Ascending aorta (tissue), 2 donors: ENCODE measurements at regions not wholly inside any gene's neighbourhood (a gene's known extent, or its start where the extent isn't known, plus 50 kb on each side); places are given as distances from the start of the nearest gene placed in this dataset.

Experiments
- DNase-seq, 2 donors: peaks; one replicate each; pipeline ENCODE4 v3.0.0-alpha.2; 2019; ENCODE audit warnings: low spot score in 2 of 2
- H3K27ac ChIP-seq, 2 donors: fragments of 200-600 bp; sonication (generic); one replicate each; pipeline ENCODE4 v1.5.1; 2016 to 2017; ENCODE audit warnings: mild to moderate bottlenecking in 1 of 2
- H3K27me3 ChIP-seq: fragments of 200-600 bp; sonication (generic); one replicate; pipeline ENCODE4 v1.5.1; 2017
- H3K36me3 ChIP-seq, 2 donors: fragments of 200-600 bp; sonication (generic); one replicate each; pipeline ENCODE4 v1.5.1; 2016
- H3K4me1 ChIP-seq, 2 donors: fragments of 200-600 bp; sonication (generic); one replicate each; pipeline ENCODE4 v1.5.1; 2016 to 2017; ENCODE audit warnings: mild to moderate bottlenecking in 1 of 2
- H3K4me3 ChIP-seq, 2 donors: fragments of 200-600 bp; sonication (generic); one replicate each; pipeline ENCODE4 v1.5.1; 2016 to 2017; ENCODE audit warnings: mild to moderate bottlenecking in 1 of 2
- H3K9me3 ChIP-seq, 2 donors: fragments of 200-600 bp; sonication (generic); one replicate each; pipeline ENCODE4 v1.5.1; 2016
- intact Hi-C: fragments of 100-400 bp; cut with DNase I; formaldehyde crosslinking; loops from one replicate; pipeline ENCODE4 v1.15.1; 2023
- TF ChIP-seq, protein P1 (sequence below), 3 experiments: fragments of 200-600 bp in 2 of 3; fragments of 450-650 bp in 1 of 3; sonication (generic) in 2 of 3; IDR thresholded peaks; one replicate each; pipeline ENCODE4 v1.5.1; 2016 to 2019; ENCODE audit warnings: antibody characterized with exemption in 3 of 3, mild to moderate bottlenecking in 1 of 3, moderate library complexity in 1 of 3

DNA sequence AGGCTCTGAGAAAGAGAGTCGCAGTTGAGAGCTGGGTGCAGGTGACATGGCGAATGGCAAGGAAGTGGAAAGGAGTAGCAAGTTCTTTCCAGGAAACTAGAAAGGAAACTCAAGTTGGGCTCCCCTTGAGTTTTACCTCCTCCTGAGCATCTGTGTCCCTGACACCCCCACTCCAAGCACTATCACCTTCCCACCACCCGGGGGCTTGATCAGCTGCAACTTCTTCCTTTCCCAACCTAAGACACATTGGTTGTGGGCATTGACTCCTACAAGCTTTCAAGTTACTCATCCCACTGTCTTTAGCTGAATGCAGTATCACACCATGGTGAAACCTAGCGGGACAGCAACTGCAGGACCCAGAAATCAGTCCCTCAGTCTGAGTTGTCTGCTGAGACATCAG, 256.6 kb upstream of the NR2F2 start:
- H3K4me3 ChIP-seq: no peak overlapping the region
- no peak for DNase-seq
- TF ChIP-seq, protein P1, sequence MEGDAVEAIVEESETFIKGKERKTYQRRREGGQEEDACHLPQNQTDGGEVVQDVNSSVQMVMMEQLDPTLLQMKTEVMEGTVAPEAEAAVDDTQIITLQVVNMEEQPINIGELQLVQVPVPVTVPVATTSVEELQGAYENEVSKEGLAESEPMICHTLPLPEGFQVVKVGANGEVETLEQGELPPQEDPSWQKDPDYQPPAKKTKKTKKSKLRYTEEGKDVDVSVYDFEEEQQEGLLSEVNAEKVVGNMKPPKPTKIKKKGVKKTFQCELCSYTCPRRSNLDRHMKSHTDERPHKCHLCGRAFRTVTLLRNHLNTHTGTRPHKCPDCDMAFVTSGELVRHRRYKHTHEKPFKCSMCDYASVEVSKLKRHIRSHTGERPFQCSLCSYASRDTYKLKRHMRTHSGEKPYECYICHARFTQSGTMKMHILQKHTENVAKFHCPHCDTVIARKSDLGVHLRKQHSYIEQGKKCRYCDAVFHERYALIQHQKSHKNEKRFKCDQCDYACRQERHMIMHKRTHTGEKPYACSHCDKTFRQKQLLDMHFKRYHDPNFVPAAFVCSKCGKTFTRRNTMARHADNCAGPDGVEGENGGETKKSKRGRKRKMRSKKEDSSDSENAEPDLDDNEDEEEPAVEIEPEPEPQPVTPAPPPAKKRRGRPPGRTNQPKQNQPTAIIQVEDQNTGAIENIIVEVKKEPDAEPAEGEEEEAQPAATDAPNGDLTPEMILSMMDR (IDR thresholded peaks at IDR 0.05): no peak
- intact Hi-C loops: no loop called here
- no peaks in the 10 kb centered on the region for H3K36me3 ChIP-seq
- H3K27me3 ChIP-seq: no peaks in the 10 kb centered on the region
- H3K9me3 ChIP-seq: no peaks in the 10 kb centered on the region
- H3K27ac ChIP-seq: no peak overlapping the region
- H3K4me1 ChIP-seq: no peaks in the 10 kb centered on the region

- H3K36me3 ChIP-seq: no peaks in the 10 kb centered on the region
- DNase-seq: no peak
- no peaks in the 10 kb centered on the region for H3K9me3 ChIP-seq
- TF ChIP-seq, protein P1 (IDR thresholded peaks at IDR 0.05): no peak
- H3K27me3 ChIP-seq: no peaks in the 10 kb centered on the region
- intact Hi-C loops: no loop called here
- H3K27ac ChIP-seq: no peak overlapping the region
- no peak overlapping the region for H3K4me3 ChIP-seq
- H3K4me1 ChIP-seq: no peaks in the 10 kb centered on the region
Measured at GRCh38 chr15:96075895-96076294, 254.6 kb upstream of the NR2F2 start.

- intact Hi-C loops: no loop called here
- Histone ChIP-seq H3K36me3 (no peaks in the 10 kb centered on the region), H3K4me1 (no peaks in the 10 kb centered on the region), H3K9me3 (no peaks in the 10 kb centered on the region), H3K27ac (no peak overlapping the region), H3K4me3 (no peak overlapping the region), H3K27me3 (no peaks in the 10 kb centered on the region)
- TF ChIP-seq, protein P1 (IDR thresholded peaks at IDR 0.05): no peak
- DNase-seq: no peak
Measured at GRCh38 chr15:96076350-96076749, 254.2 kb upstream of the NR2F2 start.

- Histone ChIP-seq H3K4me3 (no peak overlapping the region), H3K27me3 (no peaks in the 10 kb centered on the region), H3K9me3 (no peaks in the 10 kb centered on the region), H3K36me3 (no peaks in the 10 kb centered on the region), H3K27ac (no peak overlapping the region), H3K4me1 (no peaks in the 10 kb centered on the region)
- TF ChIP-seq, protein P1 (IDR thresholded peaks at IDR 0.05): no peak
- intact Hi-C loops: no loop called here
- no peak for DNase-seq
Measured at GRCh38 chr15:96079041-96079440, 251.5 kb upstream of the NR2F2 start.

GRCh38 chr15:96079882-96080281, 250.6 kb upstream of the NR2F2 start:
- Histone ChIP-seq H3K4me1 (no peaks in the 10 kb centered on the region), H3K4me3 (no peak overlapping the region), H3K27me3 (no peaks in the 10 kb centered on the region), H3K27ac (no peak overlapping the region), H3K36me3 (no peaks in the 10 kb centered on the region), H3K9me3 (no peaks in the 10 kb centered on the region)
- TF ChIP-seq, protein P1 (IDR thresholded peaks at IDR 0.05): no peak
- no peak for DNase-seq
- intact Hi-C loops: no loop called here

DNA sequence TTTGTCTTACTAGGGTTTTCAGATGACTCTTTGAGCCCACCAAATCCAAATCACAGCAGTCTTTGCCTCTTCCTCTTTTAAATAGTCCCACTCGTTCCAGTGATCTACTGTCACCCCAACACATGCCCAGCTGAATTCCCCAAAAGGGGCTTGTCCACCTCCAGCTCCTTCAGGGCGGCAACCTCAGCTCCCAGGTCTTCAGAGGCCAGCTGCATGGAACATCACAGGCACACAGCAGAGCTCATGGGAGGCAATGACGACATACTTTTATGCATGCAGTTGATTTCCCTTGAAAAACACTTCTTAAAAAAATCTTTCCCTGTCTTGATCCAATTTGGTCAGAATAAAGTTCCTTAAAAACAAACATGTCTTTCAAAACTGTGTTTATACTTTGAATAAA, 244.3 kb upstream of the NR2F2 start:
- Histone ChIP-seq H3K27me3 (no peaks in the 10 kb centered on the region), H3K4me3 (no peak overlapping the region), H3K9me3 (no peaks in the 10 kb centered on the region), H3K36me3 (no peaks in the 10 kb centered on the region), H3K4me1 (peaks cover 0 to 2% of the 10 kb centered on the region in 2 donors), H3K27ac (no peak overlapping the region)
- intact Hi-C loops: no loop called here
- TF ChIP-seq, protein P1 (IDR thresholded peaks at IDR 0.05): no peak
- DNase-seq: no peak
